ENCODE measurements at regions not wholly inside any gene's neighbourhood (a gene's known extent, or its start where the extent isn't known, plus 50 kb on each side); places are given as distances from the start of the nearest gene placed in this dataset.

GRCh38 chr2:164368896-164369295, 252.4 kb downstream of the GRB14 start:
- DNase-seq, result no peak
- Histone ChIP-seq H3K36me3 (replicated peaks; ENCODE audit: control insufficient read depth, insufficient read depth, low read length) (no peaks in the 10 kb centered on the region), H3K4me3 (ENCODE audit: insufficient read depth, low read depth, low read length) (no peak overlapping the region), H3K27me3 (ENCODE audit: control insufficient read depth, insufficient read depth, low read length) (no peaks in the 10 kb centered on the region)

- DNase-seq, result no peak
- no peak overlapping the region for H3K4me3 ChIP-seq (ENCODE audit: insufficient read depth, low read depth, low read length)
These were observed 257.6 kb downstream of the GRB14 start for GRCh38 chr2:164363646-164364045.

GRCh38 chr2:164351536-164351935, 269.7 kb downstream of the GRB14 start:
- DNase-seq, result no peak
- H3K36me3 ChIP-seq (replicated peaks; ENCODE audit: control insufficient read depth, insufficient read depth, low read length), result no peaks in the 10 kb centered on the region
- no peaks in the 10 kb centered on the region for H3K27me3 ChIP-seq (ENCODE audit: control insufficient read depth, insufficient read depth, low read length)
- H3K4me3 ChIP-seq (ENCODE audit: insufficient read depth, low read depth, low read length), result no peak overlapping the region

More at GRCh38 chr2:164363646-164364045, 257.6 kb downstream of the GRB14 start:
- H3K36me3 ChIP-seq (replicated peaks; ENCODE audit: control insufficient read depth, insufficient read depth, low read length), result no peaks in the 10 kb centered on the region
- no peaks in the 10 kb centered on the region for H3K27me3 ChIP-seq (ENCODE audit: control insufficient read depth, insufficient read depth, low read length)

GRCh38 chr2:164335947-164336346, 285.3 kb downstream of the GRB14 start:
- Histone ChIP-seq H3K4me3 (ENCODE audit: insufficient read depth, low read depth, low read length) (no peak overlapping the region), H3K36me3 (replicated peaks; ENCODE audit: control insufficient read depth, insufficient read depth, low read length) (no peaks in the 10 kb centered on the region), H3K27me3 (ENCODE audit: control insufficient read depth, insufficient read depth, low read length) (no peaks in the 10 kb centered on the region)
- no peak for DNase-seq

GRCh38 chr2:164335128-164335527, 286.2 kb downstream of the GRB14 start:
- Histone ChIP-seq H3K36me3 (replicated peaks; ENCODE audit: control insufficient read depth, insufficient read depth, low read length) (no peaks in the 10 kb centered on the region), H3K4me3 (ENCODE audit: insufficient read depth, low read depth, low read length) (no peak overlapping the region), H3K27me3 (ENCODE audit: control insufficient read depth, insufficient read depth, low read length) (no peaks in the 10 kb centered on the region)
- DNase-seq, result peak; percentile 11

- no peaks in the 10 kb centered on the region for H3K27me3 ChIP-seq (ENCODE audit: control insufficient read depth, insufficient read depth, low read length)
- no peak for DNase-seq
- H3K36me3 ChIP-seq (replicated peaks; ENCODE audit: control insufficient read depth, insufficient read depth, low read length), result no peaks in the 10 kb centered on the region
- no peak overlapping the region for H3K4me3 ChIP-seq (ENCODE audit: insufficient read depth, low read depth, low read length)
These were observed 293.0 kb downstream of the GRB14 start for GRCh38 chr2:164328310-164328709.

- H3K36me3 ChIP-seq (replicated peaks; ENCODE audit: control insufficient read depth, insufficient read depth, low read length), result no peaks in the 10 kb centered on the region
- H3K4me3 ChIP-seq (ENCODE audit: insufficient read depth, low read depth, low read length), result no peak overlapping the region
- no peaks in the 10 kb centered on the region for H3K27me3 ChIP-seq (ENCODE audit: control insufficient read depth, insufficient read depth, low read length)
- DNase-seq, result no peak
These were observed 297.3 kb downstream of the GRB14 start for GRCh38 chr2:164323978-164324377.

- H3K4me3 ChIP-seq (ENCODE audit: insufficient read depth, low read depth, low read length), result no peak overlapping the region
- DNase-seq, result no peak
- H3K36me3 ChIP-seq (replicated peaks; ENCODE audit: control insufficient read depth, insufficient read depth, low read length), result no peaks in the 10 kb centered on the region
- H3K27me3 ChIP-seq (ENCODE audit: control insufficient read depth, insufficient read depth, low read length), result no peaks in the 10 kb centered on the region
These were observed 307.1 kb downstream of the GRB14 start for GRCh38 chr2:164314148-164314547.

- Histone ChIP-seq H3K27me3 (ENCODE audit: control insufficient read depth, insufficient read depth, low read length) (no peaks in the 10 kb centered on the region), H3K36me3 (replicated peaks; ENCODE audit: control insufficient read depth, insufficient read depth, low read length) (no peaks in the 10 kb centered on the region), H3K4me3 (ENCODE audit: insufficient read depth, low read depth, low read length) (no peak overlapping the region)
- DNase-seq, result no peak
These were observed 314.4 kb downstream of the GRB14 start for GRCh38 chr2:164306872-164307271.

GRCh38 chr2:164302786-164303185, 318.5 kb downstream of the GRB14 start:
- no peak overlapping the region for H3K4me3 ChIP-seq (ENCODE audit: insufficient read depth, low read depth, low read length)
- no peaks in the 10 kb centered on the region for H3K36me3 ChIP-seq (replicated peaks; ENCODE audit: control insufficient read depth, insufficient read depth, low read length)
- no peaks in the 10 kb centered on the region for H3K27me3 ChIP-seq (ENCODE audit: control insufficient read depth, insufficient read depth, low read length)
- DNase-seq, result peak; percentile 4

GRCh38 chr2:164288235-164288634, 333.0 kb downstream of the GRB14 start:
- Histone ChIP-seq H3K27me3 (ENCODE audit: control insufficient read depth, insufficient read depth, low read length) (no peaks in the 10 kb centered on the region), H3K4me3 (ENCODE audit: insufficient read depth, low read depth, low read length) (no peak overlapping the region), H3K36me3 (replicated peaks; ENCODE audit: control insufficient read depth, insufficient read depth, low read length) (no peaks in the 10 kb centered on the region)
- no peak for DNase-seq

- no peaks in the 10 kb centered on the region for H3K27me3 ChIP-seq (ENCODE audit: control insufficient read depth, insufficient read depth, low read length)
- DNase-seq, result no peak
- no peaks in the 10 kb centered on the region for H3K36me3 ChIP-seq (replicated peaks; ENCODE audit: control insufficient read depth, insufficient read depth, low read length)
These were observed 334.2 kb downstream of the GRB14 start for GRCh38 chr2:164287056-164287455.

GRCh38 chr2:164285576-164285975, 335.7 kb downstream of the GRB14 start:
- H3K36me3 ChIP-seq (replicated peaks; ENCODE audit: control insufficient read depth, insufficient read depth, low read length), result no peaks in the 10 kb centered on the region
- H3K27me3 ChIP-seq (ENCODE audit: control insufficient read depth, insufficient read depth, low read length), result no peaks in the 10 kb centered on the region
- no peak overlapping the region for H3K4me3 ChIP-seq (ENCODE audit: insufficient read depth, low read depth, low read length)
- no peak for DNase-seq

More at GRCh38 chr2:164287056-164287455, 334.2 kb downstream of the GRB14 start:
- no peak overlapping the region for H3K4me3 ChIP-seq (ENCODE audit: insufficient read depth, low read depth, low read length)

GRCh38 chr2:164281896-164282295, 339.4 kb downstream of the GRB14 start:
- no peak for DNase-seq
- H3K4me3 ChIP-seq (ENCODE audit: insufficient read depth, low read depth, low read length), result no peak overlapping the region
- no peaks in the 10 kb centered on the region for H3K27me3 ChIP-seq (ENCODE audit: control insufficient read depth, insufficient read depth, low read length)
- H3K36me3 ChIP-seq (replicated peaks; ENCODE audit: control insufficient read depth, insufficient read depth, low read length), result no peaks in the 10 kb centered on the region

- no peak for DNase-seq
- Histone ChIP-seq H3K27me3 (ENCODE audit: control insufficient read depth, insufficient read depth, low read length) (no peaks in the 10 kb centered on the region), H3K36me3 (replicated peaks; ENCODE audit: control insufficient read depth, insufficient read depth, low read length) (no peaks in the 10 kb centered on the region), H3K4me3 (ENCODE audit: insufficient read depth, low read depth, low read length) (no peak overlapping the region)
These were observed 345.6 kb downstream of the GRB14 start for GRCh38 chr2:164275659-164276058.

GRCh38 chr2:164260506-164260905, 360.8 kb downstream of the GRB14 start:
- no peaks in the 10 kb centered on the region for H3K27me3 ChIP-seq (ENCODE audit: control insufficient read depth, insufficient read depth, low read length)
- H3K36me3 ChIP-seq (replicated peaks; ENCODE audit: control insufficient read depth, insufficient read depth, low read length), result no peaks in the 10 kb centered on the region
- DNase-seq, result no peak
- no peak overlapping the region for H3K4me3 ChIP-seq (ENCODE audit: insufficient read depth, low read depth, low read length)
